Lower leg skin (tissue), 4 donors: ENCODE measurements at regions not wholly inside any gene's neighbourhood (a gene's known extent, or its start where the extent isn't known, plus 50 kb on each side); places are given as distances from the start of the nearest gene placed in this dataset.

Experiments used
- DNase-seq, 2 donors: peaks; one replicate each; pipeline ENCODE4 v3.0.0-alpha.2; 2019; ENCODE audit warnings: low spot score in 2 of 2
- H3K4me3 ChIP-seq: fragments of 200-600 bp; sonication (generic); 2 replicates; pipeline ENCODE4 v1.5.1; 2017; ENCODE audit warnings: mild to moderate bottlenecking, low read depth; ENCODE audit not compliant: poor library complexity, severe bottlenecking
- POLR2A ChIP-seq, 2 donors: fragments of 450-650 bp; IDR thresholded peaks; one replicate each; pipeline ENCODE4 v1.6.1; 2016 to 2017; ENCODE audit warnings: antibody characterized with exemption in 2 of 2, mild to moderate bottlenecking in 1 of 2, moderate library complexity in 1 of 2
- WGBS, 2 donors: methylation state at CpG; one replicate each; pipeline ENCODE4 v1.1.5; 2018; 5-methylcytosine and 5-hydroxymethylcytosine counted together
- intact Hi-C: fragments of 100-400 bp; cut with DNase I; formaldehyde crosslinking; loops from one replicate; pipeline ENCODE4 v1.15.0; 2023; ENCODE audit warnings: low total_unique reads
- TF ChIP-seq, protein P1 (sequence below), 3 donors: fragments of 450-650 bp; IDR thresholded peaks; one replicate each; pipeline ENCODE4 v1.5.1; 2016; ENCODE audit warnings: antibody characterized with exemption in 3 of 3, mild to moderate bottlenecking in 3 of 3, moderate library complexity in 2 of 3

DNA sequence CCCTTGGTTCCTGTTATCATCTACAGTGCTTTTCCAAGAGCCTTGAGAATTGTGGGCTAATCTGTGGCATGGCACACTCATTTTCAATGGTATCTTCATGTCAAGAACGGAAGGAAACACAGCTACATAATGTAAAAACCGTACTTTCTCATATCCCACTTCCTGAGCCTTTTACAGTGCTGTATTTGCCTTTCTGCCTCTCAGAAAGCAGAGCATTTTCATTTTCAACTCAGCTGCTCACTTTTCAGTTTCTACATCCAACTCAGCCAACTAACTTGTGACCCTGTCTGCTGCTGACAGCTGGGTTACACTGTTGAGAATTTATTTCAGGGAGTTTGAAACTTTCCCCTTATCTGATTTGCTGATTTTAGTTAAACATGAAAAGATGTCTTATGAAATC is 875.8 kb upstream of the KCND2 start:
- no peak for TF ChIP-seq POLR2A (IDR thresholded peaks at IDR 0.05)
- TF ChIP-seq, protein P1, sequence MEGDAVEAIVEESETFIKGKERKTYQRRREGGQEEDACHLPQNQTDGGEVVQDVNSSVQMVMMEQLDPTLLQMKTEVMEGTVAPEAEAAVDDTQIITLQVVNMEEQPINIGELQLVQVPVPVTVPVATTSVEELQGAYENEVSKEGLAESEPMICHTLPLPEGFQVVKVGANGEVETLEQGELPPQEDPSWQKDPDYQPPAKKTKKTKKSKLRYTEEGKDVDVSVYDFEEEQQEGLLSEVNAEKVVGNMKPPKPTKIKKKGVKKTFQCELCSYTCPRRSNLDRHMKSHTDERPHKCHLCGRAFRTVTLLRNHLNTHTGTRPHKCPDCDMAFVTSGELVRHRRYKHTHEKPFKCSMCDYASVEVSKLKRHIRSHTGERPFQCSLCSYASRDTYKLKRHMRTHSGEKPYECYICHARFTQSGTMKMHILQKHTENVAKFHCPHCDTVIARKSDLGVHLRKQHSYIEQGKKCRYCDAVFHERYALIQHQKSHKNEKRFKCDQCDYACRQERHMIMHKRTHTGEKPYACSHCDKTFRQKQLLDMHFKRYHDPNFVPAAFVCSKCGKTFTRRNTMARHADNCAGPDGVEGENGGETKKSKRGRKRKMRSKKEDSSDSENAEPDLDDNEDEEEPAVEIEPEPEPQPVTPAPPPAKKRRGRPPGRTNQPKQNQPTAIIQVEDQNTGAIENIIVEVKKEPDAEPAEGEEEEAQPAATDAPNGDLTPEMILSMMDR (IDR thresholded peaks at IDR 0.05), result no peak
- no peak for DNase-seq
- H3K4me3 ChIP-seq, result no peak overlapping the region
- intact Hi-C loops, result no loop called here
- 48 to 50% methylated on average over 2 of the region's 2 CpGs for WGBS, 2 donors

DNA sequence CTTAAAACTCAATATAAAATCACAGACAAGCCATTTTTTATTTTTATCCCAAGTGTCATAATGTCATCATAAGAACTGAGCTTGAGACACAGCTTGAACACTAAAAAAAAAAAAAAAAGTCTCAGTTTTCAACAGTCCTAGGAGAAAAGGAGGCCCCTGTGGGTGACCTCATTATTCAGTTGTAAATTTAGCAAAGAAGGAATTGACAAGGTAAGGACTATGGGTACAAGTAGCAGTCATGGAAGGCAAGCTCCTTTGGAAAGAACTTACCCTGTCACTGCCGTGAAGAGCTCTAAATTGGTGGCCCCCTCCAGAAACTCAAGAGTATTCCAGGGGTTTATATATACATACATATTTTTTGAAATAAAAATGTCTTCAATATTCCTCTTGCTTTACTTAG is 864.4 kb upstream of the KCND2 start:
- intact Hi-C loops, result no loop called here
- no peak for DNase-seq
- TF ChIP-seq, protein P1 (IDR thresholded peaks at IDR 0.05), result no peak
- TF ChIP-seq POLR2A (IDR thresholded peaks at IDR 0.05), result no peak
- WGBS, 2 donors, result 77 to 88% methylated on average over 1 of the region's 1 CpG
- H3K4me3 ChIP-seq, result no peak overlapping the region

DNA sequence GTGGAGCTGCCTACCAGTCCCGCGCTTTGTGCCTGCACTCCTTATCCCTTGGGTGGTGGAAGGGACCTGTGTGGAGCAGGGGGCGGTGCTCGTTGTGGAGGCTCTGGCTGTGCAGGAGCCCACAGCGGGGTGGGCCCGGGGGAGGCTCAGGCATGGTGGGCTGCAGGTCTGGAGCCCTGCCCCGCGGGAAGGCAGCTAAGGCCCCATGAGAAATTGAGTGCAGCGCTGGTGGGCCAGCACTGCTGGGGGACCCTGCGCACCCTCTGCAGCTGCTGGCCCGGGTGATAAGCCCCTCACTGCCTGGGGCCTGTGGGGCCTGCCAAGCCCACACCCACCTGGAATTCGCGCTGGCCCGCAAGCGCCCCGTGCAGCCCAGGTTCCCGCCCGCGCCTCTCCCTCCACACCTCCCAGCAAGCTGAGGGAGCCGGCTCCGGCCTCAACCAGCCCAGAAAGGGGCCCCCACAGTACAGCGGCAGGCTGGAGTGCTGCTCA is 859.6 kb upstream of the KCND2 start:
- TF ChIP-seq, protein P1 (IDR thresholded peaks at IDR 0.05), result no peak
- no peak for TF ChIP-seq POLR2A (IDR thresholded peaks at IDR 0.05)
- no peak for DNase-seq
- intact Hi-C loops, result no loop called here
- 97 to 98% methylated on average over 13 to 17 of the region's 22 CpGs for WGBS, 2 donors
- H3K4me3 ChIP-seq, result no peak overlapping the region

DNA sequence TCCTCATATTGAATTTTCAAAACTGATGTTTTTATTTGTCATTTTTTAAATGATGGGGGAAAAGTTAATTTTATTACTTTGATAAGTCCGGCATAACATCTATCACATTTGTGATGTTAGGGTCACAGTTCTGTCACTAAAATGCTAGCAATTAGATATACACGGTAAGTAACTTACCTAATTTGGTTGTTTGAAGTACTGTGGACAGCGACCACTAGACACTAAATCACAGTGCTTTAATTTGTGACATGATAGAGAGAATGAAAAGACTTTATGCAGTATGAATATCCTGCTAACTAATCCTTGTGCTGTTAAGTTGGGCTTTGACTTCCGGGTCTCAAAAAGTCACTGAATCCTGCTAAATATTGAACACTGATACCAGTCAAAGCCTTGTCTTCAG is 857.3 kb upstream of the KCND2 start:
- no peak overlapping the region for H3K4me3 ChIP-seq
- intact Hi-C loops, result no loop called here
- TF ChIP-seq, protein P1 (IDR thresholded peaks at IDR 0.05), result no peak
- TF ChIP-seq POLR2A (IDR thresholded peaks at IDR 0.05), result no peak
- DNase-seq, result no peak
- 56 to 57% methylated on average over 4 of the region's 4 CpGs for WGBS, 2 donors

DNA sequence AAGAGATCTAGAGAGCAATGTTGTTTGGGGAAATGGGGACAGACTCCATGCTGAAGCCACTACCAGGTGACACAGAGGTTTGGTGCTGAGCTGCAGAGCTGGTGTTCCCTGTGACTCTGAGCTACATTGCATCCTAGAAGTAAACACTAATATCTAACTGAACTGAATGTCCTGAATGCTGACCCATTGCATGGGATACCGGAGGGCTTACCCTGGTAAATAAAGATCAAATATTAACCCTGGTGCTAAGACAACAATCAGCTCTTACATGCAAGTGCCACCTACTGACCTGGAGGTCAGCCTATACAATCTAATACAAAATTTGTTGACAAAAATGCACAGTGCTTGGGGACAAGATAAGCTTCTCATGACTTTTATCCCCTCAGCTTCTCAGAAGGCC is 851.3 kb upstream of the KCND2 start:
- intact Hi-C loops, result no loop called here
- WGBS, 2 donors, result 77 to 91% methylated on average over 1 of the region's 1 CpG

DNA sequence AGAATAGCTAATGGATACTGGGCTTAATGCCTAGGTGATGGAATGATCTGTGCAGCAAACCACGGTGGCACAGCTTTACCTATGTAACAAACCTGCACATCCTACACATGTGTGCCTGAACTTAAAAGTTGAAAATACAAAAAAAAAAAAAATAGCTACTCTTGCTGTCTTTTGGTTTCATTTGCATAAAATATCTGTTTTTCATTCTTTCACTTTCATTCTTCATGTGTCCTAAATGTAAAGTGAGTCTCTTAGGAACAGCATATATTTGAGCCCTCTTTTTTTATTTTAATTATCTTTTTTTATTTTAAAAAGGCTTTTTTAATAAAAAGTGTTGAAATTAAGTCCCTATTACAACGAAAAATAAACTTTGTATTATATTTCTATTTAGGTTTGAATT is 836.1 kb upstream of the KCND2 start:
- TF ChIP-seq, protein P1 (IDR thresholded peaks at IDR 0.05), result no peak
- TF ChIP-seq POLR2A (IDR thresholded peaks at IDR 0.05), result no peak
- no peak for DNase-seq
- intact Hi-C loops, result no loop called here
- no peak overlapping the region for H3K4me3 ChIP-seq
- WGBS, 2 donors, result 60 to 67% methylated on average over 2 of the region's 2 CpGs

More for the DNA sequence above, 851.3 kb upstream of the KCND2 start:
- TF ChIP-seq, protein P1 (IDR thresholded peaks at IDR 0.05), result no peak
- no peak for TF ChIP-seq POLR2A (IDR thresholded peaks at IDR 0.05)
- DNase-seq, result no peak
- H3K4me3 ChIP-seq, result no peak overlapping the region
